Osteoblast (primary cell): ENCODE measurements at regions not wholly inside any gene's neighbourhood (a gene's known extent, or its start where the extent isn't known, plus 50 kb on each side); places are given as distances from the start of the nearest gene placed in this dataset.

Source experiments
- DNase-seq: peaks from one replicate; pipeline ENCODE4 v3.0.0; 2011; ENCODE audit warnings: low spot score, mixed read lengths; ENCODE audit not compliant: insufficient read length; ENCODE audit errors: missing footprints
- H2AFZ ChIP-seq: 2 replicates; pipeline ENCODE4 v1.6.0; 2011; ENCODE audit warnings: mild to moderate bottlenecking, low read length
- H3K27ac ChIP-seq: 2 replicates; pipeline ENCODE4 v1.5.1; 2011; ENCODE audit warnings: mild to moderate bottlenecking, low read depth, low read length, moderate library complexity
- H3K27me3 ChIP-seq: 2 replicates; pipeline ENCODE4 v1.6.0; 2012; ENCODE audit warnings: mild to moderate bottlenecking, control low read depth, inconsistent platforms, low read length, moderate library complexity; ENCODE audit not compliant: insufficient read depth
- H3K36me3 ChIP-seq: 2 replicates; pipeline ENCODE4 v1.5.1; 2011; ENCODE audit warnings: mild to moderate bottlenecking, low read length, control low read depth, moderate library complexity; ENCODE audit not compliant: insufficient read depth
- H3K4me1 ChIP-seq: 2 replicates; pipeline ENCODE4 v1.5.1; 2011; ENCODE audit warnings: mild to moderate bottlenecking, low read length, control low read depth, moderate library complexity; ENCODE audit not compliant: insufficient read depth
- H3K4me2 ChIP-seq: 2 replicates; pipeline ENCODE4 v1.6.0; 2011; ENCODE audit warnings: mild to moderate bottlenecking, low read length; ENCODE audit not compliant: insufficient read depth
- H3K4me3 ChIP-seq: fragments of 200-600 bp; sonication (generic); 3 replicates; pipeline ENCODE4 v1.5.1; 2012; ENCODE audit warnings: mild to moderate bottlenecking, low read length, inconsistent platforms; ENCODE audit not compliant: insufficient read depth
- H3K79me2 ChIP-seq: 2 replicates; pipeline ENCODE4 v1.6.0; 2012; ENCODE audit warnings: mild to moderate bottlenecking, low read length, control low read depth, inconsistent platforms; ENCODE audit not compliant: insufficient read depth
- H3K9me3 ChIP-seq: 2 replicates; pipeline ENCODE4 v1.5.1; 2011; ENCODE audit warnings: low read depth, low read length, control low read depth
- H4K20me1 ChIP-seq: 2 replicates; pipeline ENCODE4 v1.6.0; 2012; ENCODE audit warnings: mild to moderate bottlenecking, low read length, control low read depth; ENCODE audit not compliant: insufficient read depth
- TF ChIP-seq, protein P1 (sequence below): IDR thresholded peaks from 2 replicates; pipeline ENCODE4 v1.5.1; 2011; ENCODE audit warnings: mild to moderate bottlenecking, low read depth, low read length, moderate library complexity; ENCODE audit errors: extremely low read depth

DNA sequence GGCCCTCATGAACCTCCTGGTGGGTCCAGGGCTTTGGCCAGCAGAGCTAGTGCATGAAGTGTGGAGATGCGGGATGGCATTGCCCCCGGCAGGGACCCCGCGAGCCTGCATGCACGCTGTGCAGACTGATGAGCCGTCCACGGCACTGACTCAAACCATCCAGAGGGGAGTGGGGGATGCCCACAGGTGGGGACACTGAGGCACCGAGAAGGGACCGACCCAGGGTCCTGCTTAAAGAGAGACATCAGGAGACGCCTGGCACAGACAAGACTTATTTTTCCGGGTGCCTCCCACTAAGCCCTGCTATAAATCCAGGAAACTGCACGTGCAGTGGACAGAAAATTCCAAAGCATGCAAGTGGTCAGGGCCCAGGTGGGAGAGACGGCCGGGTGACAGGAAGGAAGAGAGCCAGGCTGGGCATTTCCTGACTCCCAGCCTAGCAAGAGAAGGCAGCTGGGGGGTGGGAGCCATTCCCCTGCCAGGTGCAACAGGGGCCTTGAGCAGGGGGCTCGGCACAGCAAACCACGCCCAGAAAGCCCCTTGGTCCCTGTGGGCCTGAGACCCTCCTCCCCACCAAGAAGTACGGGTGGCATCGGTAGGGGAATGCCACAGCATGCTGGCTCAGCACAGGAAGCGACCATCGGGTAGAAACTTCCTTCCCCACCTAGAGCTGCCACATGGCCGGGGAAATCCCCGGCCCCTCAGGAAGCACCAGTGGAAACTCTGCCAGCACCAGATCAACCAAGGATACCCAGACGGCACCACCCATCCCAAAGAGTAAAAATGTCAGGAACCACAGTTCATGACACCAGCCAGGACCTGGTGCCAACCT lies 91.5 kb downstream of the FOXL3 start:
- Histone ChIP-seq H3K27me3 (peaks cover 35% of the 10 kb centered on the region), H3K79me2 (no peaks in the 10 kb centered on the region), H4K20me1 (no peaks in the 10 kb centered on the region), H3K4me3 (no peak overlapping the region), H3K36me3 (no peaks in the 10 kb centered on the region), H3K4me1 (no peaks in the 10 kb centered on the region), H2AFZ (no peak overlapping the region), H3K4me2 (no peak overlapping the region), H3K27ac (no peak overlapping the region), H3K9me3 (peaks cover 2% of the 10 kb centered on the region)
- TF ChIP-seq, protein P1, sequence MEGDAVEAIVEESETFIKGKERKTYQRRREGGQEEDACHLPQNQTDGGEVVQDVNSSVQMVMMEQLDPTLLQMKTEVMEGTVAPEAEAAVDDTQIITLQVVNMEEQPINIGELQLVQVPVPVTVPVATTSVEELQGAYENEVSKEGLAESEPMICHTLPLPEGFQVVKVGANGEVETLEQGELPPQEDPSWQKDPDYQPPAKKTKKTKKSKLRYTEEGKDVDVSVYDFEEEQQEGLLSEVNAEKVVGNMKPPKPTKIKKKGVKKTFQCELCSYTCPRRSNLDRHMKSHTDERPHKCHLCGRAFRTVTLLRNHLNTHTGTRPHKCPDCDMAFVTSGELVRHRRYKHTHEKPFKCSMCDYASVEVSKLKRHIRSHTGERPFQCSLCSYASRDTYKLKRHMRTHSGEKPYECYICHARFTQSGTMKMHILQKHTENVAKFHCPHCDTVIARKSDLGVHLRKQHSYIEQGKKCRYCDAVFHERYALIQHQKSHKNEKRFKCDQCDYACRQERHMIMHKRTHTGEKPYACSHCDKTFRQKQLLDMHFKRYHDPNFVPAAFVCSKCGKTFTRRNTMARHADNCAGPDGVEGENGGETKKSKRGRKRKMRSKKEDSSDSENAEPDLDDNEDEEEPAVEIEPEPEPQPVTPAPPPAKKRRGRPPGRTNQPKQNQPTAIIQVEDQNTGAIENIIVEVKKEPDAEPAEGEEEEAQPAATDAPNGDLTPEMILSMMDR: no peak
- DNase-seq: peak; percentile 69

DNA sequence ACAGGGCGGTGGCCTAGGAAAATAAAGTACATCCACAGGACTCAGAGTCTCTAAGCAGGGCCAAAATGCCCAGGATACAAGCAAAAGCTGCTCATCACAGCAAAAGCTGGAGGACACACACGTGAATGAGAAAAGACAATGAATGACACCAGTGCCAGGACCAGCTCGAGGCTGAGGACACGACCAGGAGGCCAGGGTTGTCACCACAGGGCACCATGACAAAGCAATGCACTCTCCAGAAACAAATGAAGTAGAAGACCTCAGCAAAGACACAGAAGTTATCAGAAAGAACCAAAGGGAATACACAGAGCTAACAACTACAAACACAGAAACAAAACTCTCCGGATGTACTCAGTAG lies 92.1 kb downstream of the FOXL3 start:
- Histone ChIP-seq H3K9me3 (peaks cover 2% of the 10 kb centered on the region), H3K79me2 (no peaks in the 10 kb centered on the region), H3K4me2 (no peak overlapping the region), H3K27ac (no peak overlapping the region), H3K4me1 (no peaks in the 10 kb centered on the region), H3K27me3 (peaks cover 35% of the 10 kb centered on the region), H2AFZ (no peak overlapping the region), H3K4me3 (no peak overlapping the region), H4K20me1 (no peaks in the 10 kb centered on the region), H3K36me3 (no peaks in the 10 kb centered on the region)
- DNase-seq: peak; percentile 38
- TF ChIP-seq, protein P1: no peak

DNA sequence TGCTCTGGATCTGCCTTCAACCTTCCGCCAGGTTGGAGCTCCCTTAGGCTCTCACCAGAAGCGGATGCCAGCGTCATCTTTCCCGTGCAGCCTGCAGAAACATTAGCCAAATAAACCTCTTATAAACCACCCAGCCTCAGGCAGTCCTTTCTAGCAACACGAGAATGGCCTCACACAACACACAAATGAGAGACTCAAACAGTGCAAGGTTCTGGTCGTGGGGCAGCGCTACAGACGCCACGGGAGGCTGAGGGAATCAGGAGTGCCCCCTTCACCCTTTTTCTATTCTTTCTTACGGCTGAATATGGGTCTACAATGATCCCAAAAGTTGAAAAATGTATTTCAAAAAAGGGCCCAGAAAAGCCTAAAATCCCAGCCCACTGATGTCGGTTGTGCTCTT lies 96.4 kb downstream of the FOXL3 start:
- Histone ChIP-seq H3K36me3 (no peaks in the 10 kb centered on the region), H3K4me1 (no peaks in the 10 kb centered on the region)
- peak; percentile 76 for DNase-seq

More for the DNA sequence above, 96.4 kb downstream of the FOXL3 start:
- H3K4me3 ChIP-seq: no peak overlapping the region
- no peak overlapping the region for H3K4me2 ChIP-seq
- TF ChIP-seq, protein P1: no peak
- no peak overlapping the region for H2AFZ ChIP-seq
- no peaks in the 10 kb centered on the region for H3K79me2 ChIP-seq
- peaks cover 2% of the 10 kb centered on the region for H3K9me3 ChIP-seq
- no peaks in the 10 kb centered on the region for H4K20me1 ChIP-seq
- H3K27ac ChIP-seq: no peak overlapping the region
- peaks cover 24% of the 10 kb centered on the region for H3K27me3 ChIP-seq
